Type B pancreatic cell (in vitro differentiated cells): ENCODE measurements at regions not wholly inside any gene's neighbourhood (a gene's known extent, or its start where the extent isn't known, plus 50 kb on each side); places are given as distances from the start of the nearest gene placed in this dataset.
A peak's percentile ranks its signal among the peaks of the same experiment; 100 is the strongest.

Experiments
- DNase-seq: peaks from one replicate; pipeline ENCODE4 v3.0.0; 2021; ENCODE audit warnings: mixed read lengths; ENCODE audit not compliant: unreplicated experiment; ENCODE audit errors: extremely low spot score
- H3K27ac Mint-ChIP-seq: 2 replicates; pipeline ENCODE4 v1.8.0; 2021; ENCODE audit warnings: mild to moderate bottlenecking, mixed read lengths
- H3K27me3 Mint-ChIP-seq: 2 replicates; pipeline ENCODE4 v1.8.0; 2021; ENCODE audit warnings: mixed read lengths
- H3K36me3 Mint-ChIP-seq: 2 replicates; pipeline ENCODE4 v1.8.0; 2021; ENCODE audit warnings: mixed read lengths
- H3K4me1 Mint-ChIP-seq: one replicate; pipeline ENCODE4 v1.8.0; 2021; ENCODE audit warnings: mixed read lengths; ENCODE audit not compliant: unreplicated experiment
- H3K4me3 Mint-ChIP-seq: 2 replicates; pipeline ENCODE4 v1.8.0; 2021; ENCODE audit warnings: mild to moderate bottlenecking, mixed read lengths
- H3K9me3 Mint-ChIP-seq: 2 replicates; pipeline ENCODE4 v1.8.0; 2021; ENCODE audit warnings: mixed read lengths
- CTCF ChIP-seq: fragments of 200-600 bp; sonication (generic); conservative IDR thresholded peaks from 2 replicates; pipeline ENCODE4 v1.5.0; 2021; ENCODE audit warnings: antibody characterized with exemption, mild to moderate bottlenecking

GRCh38 chr2:150379166-150379565 lies 108.3 kb downstream of the RND3 start:
- H3K27ac Mint-ChIP-seq: no peak overlapping the region
- H3K27me3 Mint-ChIP-seq: no peaks in the 10 kb centered on the region
- no peak for DNase-seq
- H3K4me3 Mint-ChIP-seq: no peak overlapping the region
- H3K9me3 Mint-ChIP-seq: peaks cover 25% of the 10 kb centered on the region
- H3K4me1 Mint-ChIP-seq: peaks cover 16% of the 10 kb centered on the region
- H3K36me3 Mint-ChIP-seq: peaks cover 12% of the 10 kb centered on the region
- no peak for TF ChIP-seq CTCF

- peaks cover 12% of the 10 kb centered on the region for H3K36me3 Mint-ChIP-seq
- H3K27me3 Mint-ChIP-seq: no peaks in the 10 kb centered on the region
- TF ChIP-seq CTCF: no peak
- no peak overlapping the region for H3K4me3 Mint-ChIP-seq
- no peak overlapping the region for H3K27ac Mint-ChIP-seq
- H3K9me3 Mint-ChIP-seq: peaks cover 25% of the 10 kb centered on the region
- no peak for DNase-seq
- peaks cover 16% of the 10 kb centered on the region for H3K4me1 Mint-ChIP-seq
Measured at GRCh38 chr2:150378686-150379085, 108.8 kb downstream of the RND3 start.

- Mint-ChIP-seq H3K27ac (peak overlapping the region; percentile 39), H3K4me3 (no peak overlapping the region), H3K36me3 (no peaks in the 10 kb centered on the region), H3K4me1 (peaks cover 16% of the 10 kb centered on the region), H3K9me3 (peaks cover 11% of the 10 kb centered on the region), H3K27me3 (no peaks in the 10 kb centered on the region)
- no peak for TF ChIP-seq CTCF
- no peak for DNase-seq
Measured at GRCh38 chr2:150376553-150377335, 110.7 kb downstream of the RND3 start.

- Mint-ChIP-seq H3K4me1 (peaks cover 21% of the 10 kb centered on the region), H3K9me3 (peaks cover 7% of the 10 kb centered on the region), H3K36me3 (no peaks in the 10 kb centered on the region), H3K4me3 (no peak overlapping the region), H3K27me3 (no peaks in the 10 kb centered on the region), H3K27ac (no peak overlapping the region)
- DNase-seq: no peak
- no peak for TF ChIP-seq CTCF
Measured at GRCh38 chr2:150375333-150375732, 112.1 kb downstream of the RND3 start.

GRCh38 chr2:150374492-150374891 lies 113.0 kb downstream of the RND3 start:
- Mint-ChIP-seq H3K27ac (no peak overlapping the region), H3K4me1 (peaks cover 21% of the 10 kb centered on the region), H3K36me3 (no peaks in the 10 kb centered on the region)

More at GRCh38 chr2:150374492-150374891, 113.0 kb downstream of the RND3 start:
- no peak for DNase-seq
- TF ChIP-seq CTCF: no peak
- Mint-ChIP-seq H3K27me3 (no peaks in the 10 kb centered on the region), H3K4me3 (no peak overlapping the region), H3K9me3 (peaks cover 7% of the 10 kb centered on the region)
